Keratinocyte (primary cell): ENCODE measurements at regions not wholly inside any gene's neighbourhood (a gene's known extent, or its start where the extent isn't known, plus 50 kb on each side); places are given as distances from the start of the nearest gene placed in this dataset.

Experiments used
- DNase-seq: peaks from one replicate; pipeline ENCODE4 v3.0.0-alpha.2; 2011; ENCODE audit warnings: low read depth, missing footprints, low spot score
- FAIRE-seq: peaks from 2 replicates; lab custom pipeline; 2011; peaks lifted over from hg19 to GRCh38; lab: Jason Lieb, UNC
- H2AFZ ChIP-seq: 2 replicates; pipeline ENCODE4 v1.6.0; 2012; ENCODE audit warnings: low read length, control low read depth, inconsistent platforms; ENCODE audit not compliant: control insufficient read depth
- H3K27ac ChIP-seq: 2 replicates; pipeline ENCODE4 v1.5.1; 2011; ENCODE audit warnings: low read length; ENCODE audit not compliant: control insufficient read depth, insufficient read depth
- H3K27me3 ChIP-seq: 3 replicates; pipeline ENCODE4 v1.6.0; 2011; ENCODE audit warnings: low read length; ENCODE audit not compliant: control insufficient read depth, insufficient read depth; ENCODE audit errors: extremely low read depth
- H3K36me3 ChIP-seq, 2 experiments: 2 replicates in 1 of 2; 3 replicates in 1 of 2; pipeline ENCODE4 v1.5.1; 2011; ENCODE audit warnings: low read length in 2 of 2, mild to moderate bottlenecking in 1 of 2; ENCODE audit not compliant: control insufficient read depth in 2 of 2, insufficient read depth in 2 of 2; ENCODE audit errors: extremely low read depth in 1 of 2
- H3K4me1 ChIP-seq: 3 replicates; pipeline ENCODE4 v1.5.1; 2011; ENCODE audit warnings: low read length; ENCODE audit not compliant: control insufficient read depth, insufficient read depth; ENCODE audit errors: extremely low read depth
- H3K4me2 ChIP-seq: 3 replicates; pipeline ENCODE4 v1.6.0; 2011; ENCODE audit warnings: low read depth, low read length; ENCODE audit not compliant: control insufficient read depth, insufficient read depth; ENCODE audit errors: extremely low read depth
- H3K4me3 ChIP-seq, 3 experiments: fragments of 200-600 bp in 1 of 3; sonication (generic) in 1 of 3; 2 replicates in 2 of 3; 3 replicates in 1 of 3; pipeline ENCODE4 v1.5.1; 2011 to 2016; ENCODE audit warnings: low read length in 3 of 3, mild to moderate bottlenecking in 3 of 3, control low read depth in 2 of 3, inconsistent platforms in 1 of 3, low read depth in 1 of 3, mixed read lengths in 1 of 3, mixed run types in 1 of 3, moderate library complexity in 1 of 3; ENCODE audit not compliant: control insufficient read depth in 2 of 3, insufficient read depth in 2 of 3; ENCODE audit errors: extremely low read depth in 1 of 3
- H3K79me2 ChIP-seq: 2 replicates; pipeline ENCODE4 v1.6.0; 2012; ENCODE audit warnings: low read length; ENCODE audit not compliant: control insufficient read depth, insufficient read depth
- H3K9ac ChIP-seq: 3 replicates; pipeline ENCODE4 v1.6.0; 2011; ENCODE audit warnings: low read length; ENCODE audit not compliant: control insufficient read depth, insufficient read depth; ENCODE audit errors: extremely low read depth
- H3K9me1 ChIP-seq: 3 replicates; pipeline ENCODE4 v1.6.0; 2011; ENCODE audit warnings: low read length; ENCODE audit not compliant: control insufficient read depth, insufficient read depth; ENCODE audit errors: extremely low read depth
- H3K9me3 ChIP-seq: 2 replicates; pipeline ENCODE4 v1.5.1; 2012; ENCODE audit warnings: low read depth, low read length; ENCODE audit not compliant: control insufficient read depth
- H4K20me1 ChIP-seq: 3 replicates; pipeline ENCODE4 v1.6.0; 2011; ENCODE audit warnings: low read length; ENCODE audit not compliant: control insufficient read depth, insufficient read depth; ENCODE audit errors: extremely low read depth
- EZH2 ChIP-seq: IDR thresholded peaks from one replicate; pipeline ENCODE4 v1.6.1; 2012; ENCODE audit warnings: inconsistent platforms, mild to moderate bottlenecking, low read length, moderate library complexity
- dilution Hi-C: fragments of 300-500 bp; cut with MboI; formaldehyde crosslinking; loops from one replicate; pipeline ENCODE4 v1.7.0; 2020; ENCODE audit warnings: low sequenced_read_pairs; ENCODE audit not compliant: extremely low pct_ligation_motif_present
- TF ChIP-seq, protein P1 (sequence below), 3 experiments: IDR thresholded peaks in 1 of 3; conservative IDR thresholded peaks in 1 of 3; optimal IDR thresholded peaks in 1 of 3; 2 replicates in 2 of 3; 3 replicates in 1 of 3; pipeline versions ENCODE3 to v1.5.1; 2011; ENCODE audit warnings: low read length in 3 of 3, mild to moderate bottlenecking in 3 of 3, moderate library complexity in 2 of 3, control low read depth in 1 of 3, inconsistent platforms in 1 of 3; ENCODE audit not compliant: insufficient read depth in 2 of 3; ENCODE audit errors: extremely low read depth in 1 of 3

- H3K9ac ChIP-seq: no peak overlapping the region
- no peaks in the 10 kb centered on the region for H3K36me3 ChIP-seq
- peak; percentile 23 for FAIRE-seq
- H2AFZ ChIP-seq: no peak overlapping the region
- no peak overlapping the region for H3K4me3 ChIP-seq
- no peaks in the 10 kb centered on the region for H3K27me3 ChIP-seq
- DNase-seq: no peak
- H3K9me3 ChIP-seq: no peaks in the 10 kb centered on the region
- H3K4me1 ChIP-seq: no peaks in the 10 kb centered on the region
- no peak overlapping the region for H3K4me2 ChIP-seq
- TF ChIP-seq EZH2: no peak
- TF ChIP-seq, protein P1, sequence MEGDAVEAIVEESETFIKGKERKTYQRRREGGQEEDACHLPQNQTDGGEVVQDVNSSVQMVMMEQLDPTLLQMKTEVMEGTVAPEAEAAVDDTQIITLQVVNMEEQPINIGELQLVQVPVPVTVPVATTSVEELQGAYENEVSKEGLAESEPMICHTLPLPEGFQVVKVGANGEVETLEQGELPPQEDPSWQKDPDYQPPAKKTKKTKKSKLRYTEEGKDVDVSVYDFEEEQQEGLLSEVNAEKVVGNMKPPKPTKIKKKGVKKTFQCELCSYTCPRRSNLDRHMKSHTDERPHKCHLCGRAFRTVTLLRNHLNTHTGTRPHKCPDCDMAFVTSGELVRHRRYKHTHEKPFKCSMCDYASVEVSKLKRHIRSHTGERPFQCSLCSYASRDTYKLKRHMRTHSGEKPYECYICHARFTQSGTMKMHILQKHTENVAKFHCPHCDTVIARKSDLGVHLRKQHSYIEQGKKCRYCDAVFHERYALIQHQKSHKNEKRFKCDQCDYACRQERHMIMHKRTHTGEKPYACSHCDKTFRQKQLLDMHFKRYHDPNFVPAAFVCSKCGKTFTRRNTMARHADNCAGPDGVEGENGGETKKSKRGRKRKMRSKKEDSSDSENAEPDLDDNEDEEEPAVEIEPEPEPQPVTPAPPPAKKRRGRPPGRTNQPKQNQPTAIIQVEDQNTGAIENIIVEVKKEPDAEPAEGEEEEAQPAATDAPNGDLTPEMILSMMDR (optimal IDR thresholded peaks at IDR 0.05 in 1 of 3, IDR thresholded peaks at IDR 0.05 in 1 of 3, conservative IDR thresholded peaks at IDR 0.05 in 1 of 3; ENCODE audit: extremely low read depth in 1 of 3, insufficient read depth in 2 of 3, low read length in 3 of 3): no peak
- H3K79me2 ChIP-seq: no peaks in the 10 kb centered on the region
- H3K27ac ChIP-seq: no peak overlapping the region
- no peaks in the 10 kb centered on the region for H4K20me1 ChIP-seq
- no peaks in the 10 kb centered on the region for H3K9me1 ChIP-seq
- dilution Hi-C loops: no loop called here
Measured at GRCh38 chr18:35770376-35771014, 189.0 kb downstream of the GALNT1 start.

- Histone ChIP-seq H3K9me1 (no peaks in the 10 kb centered on the region), H3K36me3 (no peaks in the 10 kb centered on the region), H3K27me3 (no peaks in the 10 kb centered on the region), H3K9me3 (no peaks in the 10 kb centered on the region), H3K79me2 (no peaks in the 10 kb centered on the region), H3K4me2 (no peak overlapping the region), H4K20me1 (no peaks in the 10 kb centered on the region), H2AFZ (no peak overlapping the region), H3K9ac (no peak overlapping the region), H3K4me3 (no peak overlapping the region), H3K4me1 (no peaks in the 10 kb centered on the region), H3K27ac (no peak overlapping the region)
- TF ChIP-seq, protein P1 (optimal IDR thresholded peaks at IDR 0.05 in 1 of 3, IDR thresholded peaks at IDR 0.05 in 1 of 3, conservative IDR thresholded peaks at IDR 0.05 in 1 of 3; ENCODE audit: extremely low read depth in 1 of 3, insufficient read depth in 2 of 3, low read length in 3 of 3): no peak
- TF ChIP-seq EZH2: no peak
- dilution Hi-C loops: no loop called here
- no peak for DNase-seq
- FAIRE-seq: no peak
Measured at GRCh38 chr18:35771172-35771571, 189.6 kb downstream of the GALNT1 start.
